ENCODE measurements at regions not wholly inside any gene's neighbourhood (a gene's known extent, or its start where the extent isn't known, plus 50 kb on each side); places are given as distances from the start of the nearest gene placed in this dataset.

GRCh38 chr16:60371591-60371990 is 1637.5 kb upstream of the GOT2 start:
- 17% methylated on average over 2 of the region's 2 CpGs for WGBS (ENCODE audit: low lambda C conversion rate)
- no peaks in the 10 kb centered on the region for H3K9me3 ChIP-seq
- TF ChIP-seq FOXJ3 (CRISPR knock-in tag; IDR thresholded peaks at IDR 0.05), result no peak
- TF ChIP-seq FOXM1 (IDR thresholded peaks at IDR 0.05; ENCODE audit: low read depth), result no peak
- TF ChIP-seq YY1 (IDR thresholded peaks at IDR 0.05; ENCODE audit: low read depth), result no peak
- TF ChIP-seq MEF2A (IDR thresholded peaks at IDR 0.05; ENCODE audit: borderline replicate concordance, low read depth), result no peak
- TF ChIP-seq TCF12 (IDR thresholded peaks at IDR 0.05), result no peak
- TF ChIP-seq TEAD4 (IDR thresholded peaks at IDR 0.05; ENCODE audit: borderline replicate concordance, insufficient read depth), result no peak
- TF ChIP-seq RXRA (IDR thresholded peaks at IDR 0.05; ENCODE audit: borderline replicate concordance, low read depth), result no peak
- no peak for TF ChIP-seq EP300 (IDR thresholded peaks at IDR 0.05; ENCODE audit: borderline replicate concordance in 1 of 2, low read depth in 1 of 2, low read length in 1 of 2)
- TF ChIP-seq GATA2 (CRISPR knock-in tag; IDR thresholded peaks at IDR 0.05), result no peak
- TF ChIP-seq GABPA (IDR thresholded peaks at IDR 0.05; ENCODE audit: low read depth), result no peak
- no peak for TF ChIP-seq RFX5 (IDR thresholded peaks at IDR 0.05; ENCODE audit: low read length)
- TF ChIP-seq REST (IDR thresholded peaks at IDR 0.05; ENCODE audit: low read depth, low read length), result no peak
- TF ChIP-seq CHD2 (IDR thresholded peaks at IDR 0.05; ENCODE audit: low read length, partially characterized antibody), result no peak
- TF ChIP-seq, protein P1, sequence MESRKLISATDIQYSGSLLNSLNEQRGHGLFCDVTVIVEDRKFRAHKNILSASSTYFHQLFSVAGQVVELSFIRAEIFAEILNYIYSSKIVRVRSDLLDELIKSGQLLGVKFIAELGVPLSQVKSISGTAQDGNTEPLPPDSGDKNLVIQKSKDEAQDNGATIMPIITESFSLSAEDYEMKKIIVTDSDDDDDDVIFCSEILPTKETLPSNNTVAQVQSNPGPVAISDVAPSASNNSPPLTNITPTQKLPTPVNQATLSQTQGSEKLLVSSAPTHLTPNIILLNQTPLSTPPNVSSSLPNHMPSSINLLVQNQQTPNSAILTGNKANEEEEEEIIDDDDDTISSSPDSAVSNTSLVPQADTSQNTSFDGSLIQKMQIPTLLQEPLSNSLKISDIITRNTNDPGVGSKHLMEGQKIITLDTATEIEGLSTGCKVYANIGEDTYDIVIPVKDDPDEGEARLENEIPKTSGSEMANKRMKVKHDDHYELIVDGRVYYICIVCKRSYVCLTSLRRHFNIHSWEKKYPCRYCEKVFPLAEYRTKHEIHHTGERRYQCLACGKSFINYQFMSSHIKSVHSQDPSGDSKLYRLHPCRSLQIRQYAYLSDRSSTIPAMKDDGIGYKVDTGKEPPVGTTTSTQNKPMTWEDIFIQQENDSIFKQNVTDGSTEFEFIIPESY (IDR thresholded peaks at IDR 0.05; ENCODE audit: borderline replicate concordance, low read depth), result no peak
- no peak for TF ChIP-seq USF2 (IDR thresholded peaks at IDR 0.05; ENCODE audit: borderline replicate concordance, low read depth, low read length)
- no peak for TF ChIP-seq RAD21 (IDR thresholded peaks at IDR 0.05; ENCODE audit: low read length)
- TF ChIP-seq SMC3 (IDR thresholded peaks at IDR 0.05; ENCODE audit: low read depth, low read length), result no peak
- TF ChIP-seq, protein P2, sequence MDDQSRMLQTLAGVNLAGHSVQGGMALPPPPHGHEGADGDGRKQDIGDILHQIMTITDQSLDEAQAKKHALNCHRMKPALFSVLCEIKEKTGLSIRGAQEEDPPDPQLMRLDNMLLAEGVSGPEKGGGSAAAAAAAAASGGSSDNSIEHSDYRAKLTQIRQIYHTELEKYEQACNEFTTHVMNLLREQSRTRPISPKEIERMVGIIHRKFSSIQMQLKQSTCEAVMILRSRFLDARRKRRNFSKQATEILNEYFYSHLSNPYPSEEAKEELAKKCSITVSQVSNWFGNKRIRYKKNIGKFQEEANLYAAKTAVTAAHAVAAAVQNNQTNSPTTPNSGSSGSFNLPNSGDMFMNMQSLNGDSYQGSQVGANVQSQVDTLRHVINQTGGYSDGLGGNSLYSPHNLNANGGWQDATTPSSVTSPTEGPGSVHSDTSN (IDR thresholded peaks at IDR 0.05), result no peak
- TF ChIP-seq POLR2AphosphoS5 (IDR thresholded peaks at IDR 0.05; ENCODE audit: low read depth, low read length), result no peak

More at GRCh38 chr16:60371591-60371990, 1637.5 kb upstream of the GOT2 start:
- Histone ChIP-seq H3F3A (replicated peaks; ENCODE audit: insufficient read depth) (no peaks in the 10 kb centered on the region), H3K4me3 (ENCODE audit: low read depth in 2 of 2, low read length in 1 of 2) (no peak overlapping the region), H3K4me2 (no peak overlapping the region), H3K9me2 (no peaks in the 10 kb centered on the region), H3K27ac (ENCODE audit: low read depth in 2 of 2, low read length in 1 of 2) (no peak overlapping the region), H3K27me3 (ENCODE audit: insufficient read depth) (no peaks in the 10 kb centered on the region), H3K4me1 (ENCODE audit: control insufficient read depth in 1 of 2, insufficient read depth in 2 of 2, low read depth in 1 of 2, low read length in 1 of 2) (no peaks in the 10 kb centered on the region), H2AFZ (ENCODE audit: low read depth) (no peak overlapping the region), H3K36me3 (replicated peaks in 1 of 2; ENCODE audit: control insufficient read depth in 1 of 2, insufficient read depth in 2 of 2, low read length in 1 of 2) (no peaks in the 10 kb centered on the region), H3K79me2 (ENCODE audit: insufficient read depth) (no peaks in the 10 kb centered on the region), H3K9ac (no peak overlapping the region), H4K20me1 (ENCODE audit: insufficient read depth) (no peaks in the 10 kb centered on the region)
- no peak for DNase-seq
- ChIA-PET CTCF (no interaction called here), POLR2A (no interaction called here)

Measured in SK-N-SH (cell line).